ENCODE measurements at regions not wholly inside any gene's neighbourhood (a gene's known extent, or its start where the extent isn't known, plus 50 kb on each side); places are given as distances from the start of the nearest gene placed in this dataset.
"Not testable (repeated sequence)": the region's sequence is repeated elsewhere in the genome, so short reads cannot be mapped to it uniquely, and the experiment has no call there.

GRCh38 chr6:33892581-33893346, 89.0 kb upstream of the MLN start:
- no peak for DNase-seq

- no peak for DNase-seq
Measured at GRCh38 chr6:33888664-33889200, 84.9 kb upstream of the MLN start.

- DNase-seq, result no peak
Measured at GRCh38 chr6:33888183-33888582, 84.4 kb upstream of the MLN start.

GRCh38 chr6:33886673-33887144, 82.9 kb upstream of the MLN start:
- DNase-seq, result no peak

- no peak for DNase-seq
Measured at GRCh38 chr6:33885132-33886057, 81.6 kb upstream of the MLN start.

- not testable (repeated sequence) for DNase-seq
Measured at GRCh38 chr6:33883621-33884020, 79.8 kb upstream of the MLN start.

- no peak for DNase-seq
Measured at GRCh38 chr6:33882154-33882553, 78.4 kb upstream of the MLN start.

- no peak for DNase-seq
Measured at GRCh38 chr6:33880766-33881165, 77.0 kb upstream of the MLN start.

GRCh38 chr6:33880104-33880678, 76.4 kb upstream of the MLN start:
- no peak for DNase-seq

- DNase-seq, result no peak
Measured at GRCh38 chr6:33878562-33878961, 74.8 kb upstream of the MLN start.

- DNase-seq, result no peak
Measured at GRCh38 chr6:33877982-33878535, 74.3 kb upstream of the MLN start.

- DNase-seq, result no peak
Measured at GRCh38 chr6:33875696-33876095, 71.9 kb upstream of the MLN start.

- no peak for DNase-seq
Measured at GRCh38 chr6:33875141-33875581, 71.4 kb upstream of the MLN start.

- DNase-seq, result no peak
Measured at GRCh38 chr6:33874136-33874760, 70.4 kb upstream of the MLN start.

- no peak for DNase-seq
Measured at GRCh38 chr6:33872761-33873160, 69.0 kb upstream of the MLN start.

- no peak for DNase-seq
Measured at GRCh38 chr6:33869826-33870423, 66.1 kb upstream of the MLN start.

GRCh38 chr6:33869121-33869520, 65.3 kb upstream of the MLN start:
- no peak for DNase-seq

- DNase-seq, result no peak
Measured at GRCh38 chr6:33868141-33868540, 64.3 kb upstream of the MLN start.

GRCh38 chr6:33865478-33866077, 61.8 kb upstream of the MLN start:
- DNase-seq, result no peak

- DNase-seq, result no peak
Measured at GRCh38 chr6:33863723-33864440, 60.1 kb upstream of the MLN start.

- no peak for DNase-seq
Measured at GRCh38 chr6:33863084-33863483, 59.3 kb upstream of the MLN start.
